ENCODE measurements at regions not wholly inside any gene's neighbourhood (a gene's known extent, or its start where the extent isn't known, plus 50 kb on each side); places are given as distances from the start of the nearest gene placed in this dataset.

DNA sequence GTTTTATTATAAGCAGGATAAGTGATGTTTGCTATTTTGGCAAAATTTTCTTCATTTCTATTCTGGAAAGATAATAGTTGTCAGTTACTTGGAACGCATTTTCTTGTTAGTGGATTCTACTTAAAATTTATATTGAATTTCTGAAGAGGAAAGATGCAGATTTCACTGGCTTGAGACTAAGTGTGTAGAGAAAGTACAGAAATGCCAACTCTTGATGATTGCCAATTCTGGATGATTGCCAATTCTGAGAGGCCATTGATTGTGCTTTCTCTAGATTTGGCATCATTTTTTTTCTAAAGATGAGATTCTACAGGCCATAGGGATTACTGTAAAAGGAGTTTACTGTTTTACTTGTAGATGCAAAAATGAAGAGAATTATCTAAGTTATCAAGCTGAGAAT lies 58.9 kb upstream of the CNTN3 start:
- no peak for DNase-seq

DNA sequence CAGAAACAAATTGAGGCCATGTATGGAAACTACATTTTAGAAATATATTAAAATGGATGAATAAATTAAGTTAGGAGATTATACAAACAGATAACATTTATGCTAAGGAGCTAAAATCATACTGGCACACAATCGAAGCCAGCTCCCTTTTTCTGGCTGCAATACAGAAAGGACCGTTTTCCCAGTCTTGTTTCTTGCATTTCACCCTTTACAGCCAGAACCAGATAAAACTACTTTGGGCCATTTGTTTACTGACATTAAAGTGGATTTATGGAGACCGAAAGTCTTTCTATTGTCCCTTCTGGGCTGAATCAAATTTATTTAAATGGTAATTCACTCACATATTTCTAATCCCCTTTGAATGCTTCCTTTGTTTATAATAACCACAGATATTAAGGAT lies 50.1 kb upstream of the CNTN3 start:
- DNase-seq = no peak

Measured in NCI-H1048 (cell line).